ENCODE measurements at regions not wholly inside any gene's neighbourhood (a gene's known extent, or its start where the extent isn't known, plus 50 kb on each side); places are given as distances from the start of the nearest gene placed in this dataset.

DNA sequence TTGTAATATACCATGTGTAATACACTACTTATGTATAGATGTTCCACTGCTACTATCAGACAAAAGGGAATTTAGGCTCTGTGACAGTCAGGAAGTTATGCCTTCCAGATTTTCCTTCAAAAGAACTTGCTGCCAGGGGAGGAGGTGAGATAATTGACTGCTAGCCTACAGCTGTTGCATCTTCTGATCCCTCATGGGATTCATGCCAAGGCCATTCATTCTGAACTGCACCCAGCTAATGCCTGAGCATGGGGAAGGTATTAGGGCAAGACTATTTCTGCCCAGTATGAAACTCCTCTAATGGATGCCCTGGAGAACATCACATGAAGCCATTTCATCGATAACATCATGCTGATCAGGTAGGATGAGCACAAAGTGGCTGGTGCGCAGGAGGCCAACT, 746.5 kb upstream of the ZNF608 start:
- DNase-seq (no peak), ATAC-seq (no peak)
- no peaks in the 10 kb centered on the region for H3K4me1 Mint-ChIP-seq (ENCODE audit: low read depth)
- no peaks in the 10 kb centered on the region for H3K27me3 Mint-ChIP-seq (ENCODE audit: low read depth)
- POLR2A ChIA-PET = no interaction called here
- no peak overlapping the region for H3K4me3 Mint-ChIP-seq
- H3K9me3 Mint-ChIP-seq (ENCODE audit: insufficient read depth) = peaks cover 4% of the 10 kb centered on the region
- no peak overlapping the region for H3K27ac Mint-ChIP-seq
- no peaks in the 10 kb centered on the region for H3K36me3 Mint-ChIP-seq (ENCODE audit: low read depth)
- CTCF ChIA-PET = no interaction called here

DNA sequence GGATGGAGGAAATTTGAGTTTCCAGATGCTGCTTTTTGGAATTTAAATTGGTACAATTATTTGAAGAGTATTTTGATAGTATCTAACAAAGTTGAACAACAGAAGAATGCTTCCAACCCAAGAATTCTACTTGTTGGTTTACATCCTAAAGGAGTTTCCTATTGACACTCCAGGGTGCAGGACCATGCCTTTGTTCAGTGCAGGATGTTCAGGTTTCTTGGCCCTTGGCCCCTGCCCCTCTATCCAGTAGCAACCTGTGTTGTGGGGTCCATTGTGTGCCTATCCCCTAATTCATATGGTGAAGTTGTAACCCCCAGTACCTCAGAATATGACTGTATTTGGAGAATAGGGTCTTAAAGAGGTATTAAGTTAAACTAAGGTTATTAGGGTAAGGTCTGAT, 750.0 kb upstream of the ZNF608 start:
- Mint-ChIP-seq H3K4me1 (ENCODE audit: low read depth) (no peaks in the 10 kb centered on the region), H3K36me3 (ENCODE audit: low read depth) (no peaks in the 10 kb centered on the region), H3K4me3 (no peak overlapping the region), H3K27ac (no peak overlapping the region), H3K9me3 (ENCODE audit: insufficient read depth) (no peaks in the 10 kb centered on the region), H3K27me3 (ENCODE audit: low read depth) (no peaks in the 10 kb centered on the region)
- ChIA-PET POLR2A (no interaction called here), CTCF (no interaction called here)
- ATAC-seq (no peak), DNase-seq (no peak)

DNA sequence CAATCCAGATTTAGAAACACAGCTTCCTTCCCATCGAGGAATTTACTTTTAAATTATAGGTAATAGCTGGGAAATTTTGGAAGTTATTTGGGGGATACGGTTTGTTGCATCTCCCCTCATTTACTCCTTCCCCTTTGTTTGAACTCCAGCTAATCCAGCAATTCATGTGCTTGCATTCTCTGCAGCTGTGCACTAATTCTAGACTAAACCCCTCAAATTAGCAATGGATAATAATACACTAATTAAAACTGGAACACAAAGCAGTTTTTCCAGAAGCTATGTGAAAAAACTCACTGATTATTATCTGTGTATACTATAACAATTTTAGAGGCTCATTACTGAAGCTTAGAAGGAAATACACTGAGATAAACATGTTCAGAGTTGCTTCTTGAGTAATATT, 751.2 kb upstream of the ZNF608 start:
- ChIA-PET POLR2A (no interaction called here), CTCF (no interaction called here)
- Mint-ChIP-seq H3K36me3 (ENCODE audit: low read depth) (no peaks in the 10 kb centered on the region), H3K27me3 (ENCODE audit: low read depth) (no peaks in the 10 kb centered on the region), H3K4me1 (ENCODE audit: low read depth) (no peaks in the 10 kb centered on the region), H3K9me3 (ENCODE audit: insufficient read depth) (no peaks in the 10 kb centered on the region), H3K4me3 (no peak overlapping the region), H3K27ac (no peak overlapping the region)
- DNase-seq = no peak
- ATAC-seq = no peak

DNA sequence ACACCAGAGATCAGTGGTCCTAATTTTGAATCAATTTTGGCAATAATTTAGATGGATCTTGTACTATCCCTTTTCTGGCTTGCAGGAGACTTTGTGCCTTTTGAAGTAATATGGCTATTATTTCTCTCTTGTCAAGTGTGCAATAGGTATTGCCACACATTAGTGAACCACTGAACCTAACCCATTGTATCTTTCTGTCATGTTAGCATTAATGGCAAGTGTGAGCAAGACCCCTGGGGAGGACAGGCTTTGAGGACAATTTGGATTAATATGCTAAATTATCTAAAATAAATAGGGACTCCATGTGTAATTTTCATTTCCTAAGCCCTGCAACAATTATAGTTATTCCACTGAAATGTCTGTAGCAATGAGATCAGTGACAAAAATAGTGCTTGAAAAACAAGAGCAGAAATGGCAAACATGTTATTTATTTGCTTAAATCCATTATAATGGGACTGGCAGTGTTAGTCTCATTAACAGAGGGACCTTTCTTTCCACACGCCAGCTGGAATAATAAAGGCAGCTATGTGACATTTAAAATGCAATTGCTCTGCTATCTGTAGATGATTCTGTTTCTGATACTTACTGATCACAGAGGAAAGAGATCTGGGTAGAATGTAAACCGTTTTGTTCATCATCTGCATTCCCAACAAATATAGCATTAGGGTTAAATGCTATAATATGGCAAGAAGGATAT, 753.3 kb upstream of the ZNF608 start:
- Mint-ChIP-seq H3K36me3 (ENCODE audit: low read depth) (no peaks in the 10 kb centered on the region), H3K4me1 (ENCODE audit: low read depth) (no peaks in the 10 kb centered on the region), H3K27me3 (ENCODE audit: low read depth) (no peaks in the 10 kb centered on the region), H3K9me3 (ENCODE audit: insufficient read depth) (no peaks in the 10 kb centered on the region), H3K27ac (no peak overlapping the region), H3K4me3 (no peak overlapping the region)
- CTCF ChIA-PET = no interaction called here
- DNase-seq (no peak), ATAC-seq (no peak)
- POLR2A ChIA-PET = no interaction called here

- ChIA-PET CTCF (no interaction called here), POLR2A (no interaction called here)
- ATAC-seq (no peak), DNase-seq (no peak)
- H3K27me3 Mint-ChIP-seq (ENCODE audit: low read depth) = no peaks in the 10 kb centered on the region
- no peaks in the 10 kb centered on the region for H3K36me3 Mint-ChIP-seq (ENCODE audit: low read depth)
- H3K4me3 Mint-ChIP-seq = no peak overlapping the region
- H3K4me1 Mint-ChIP-seq (ENCODE audit: low read depth) = no peaks in the 10 kb centered on the region
- no peak overlapping the region for H3K27ac Mint-ChIP-seq
- no peaks in the 10 kb centered on the region for H3K9me3 Mint-ChIP-seq (ENCODE audit: insufficient read depth)
Observed at GRCh38 chr5:125501396-125501795, 755.0 kb upstream of the ZNF608 start.

- H3K4me1 Mint-ChIP-seq (ENCODE audit: low read depth) = no peaks in the 10 kb centered on the region
- no peak for ATAC-seq
- ChIA-PET POLR2A (no interaction called here), CTCF (no interaction called here)
- H3K9me3 Mint-ChIP-seq (ENCODE audit: insufficient read depth) = no peaks in the 10 kb centered on the region
- H3K36me3 Mint-ChIP-seq (ENCODE audit: low read depth) = no peaks in the 10 kb centered on the region
- H3K27me3 Mint-ChIP-seq (ENCODE audit: low read depth) = no peaks in the 10 kb centered on the region
- DNase-seq = no peak
- no peak overlapping the region for H3K27ac Mint-ChIP-seq
- H3K4me3 Mint-ChIP-seq = no peak overlapping the region
Observed at GRCh38 chr5:125503946-125504345, 757.5 kb upstream of the ZNF608 start.

GRCh38 chr5:125505115-125505514, 758.7 kb upstream of the ZNF608 start:
- POLR2A ChIA-PET = no interaction called here
- no peak overlapping the region for H3K4me3 Mint-ChIP-seq
- ATAC-seq (no peak), DNase-seq (no peak)
- no peaks in the 10 kb centered on the region for H3K27me3 Mint-ChIP-seq (ENCODE audit: low read depth)
- H3K9me3 Mint-ChIP-seq (ENCODE audit: insufficient read depth) = peaks cover 4% of the 10 kb centered on the region
- no peaks in the 10 kb centered on the region for H3K4me1 Mint-ChIP-seq (ENCODE audit: low read depth)
- H3K27ac Mint-ChIP-seq = no peak overlapping the region
- no peaks in the 10 kb centered on the region for H3K36me3 Mint-ChIP-seq (ENCODE audit: low read depth)
- CTCF ChIA-PET = no interaction called here

DNA sequence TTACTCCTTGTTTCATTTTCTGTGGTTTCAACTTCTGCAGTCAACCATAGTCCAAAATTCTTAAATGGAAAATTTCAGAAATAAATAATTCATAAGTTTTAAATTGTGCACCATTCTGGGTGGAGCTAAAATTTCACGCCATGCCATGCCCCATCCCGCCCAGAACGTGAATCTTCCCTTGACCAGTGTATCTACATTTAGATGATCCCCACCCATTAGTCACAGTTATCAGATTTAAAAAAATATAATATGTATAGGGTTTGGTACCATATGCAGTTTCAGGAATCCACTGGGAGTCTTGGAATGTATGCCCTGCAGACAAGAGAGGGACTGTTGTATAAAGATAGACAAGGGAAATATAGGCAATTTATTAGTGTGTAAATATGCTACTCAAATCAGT, 759.7 kb upstream of the ZNF608 start:
- CTCF ChIA-PET = no interaction called here
- no peak for DNase-seq
- POLR2A ChIA-PET = no interaction called here

DNA sequence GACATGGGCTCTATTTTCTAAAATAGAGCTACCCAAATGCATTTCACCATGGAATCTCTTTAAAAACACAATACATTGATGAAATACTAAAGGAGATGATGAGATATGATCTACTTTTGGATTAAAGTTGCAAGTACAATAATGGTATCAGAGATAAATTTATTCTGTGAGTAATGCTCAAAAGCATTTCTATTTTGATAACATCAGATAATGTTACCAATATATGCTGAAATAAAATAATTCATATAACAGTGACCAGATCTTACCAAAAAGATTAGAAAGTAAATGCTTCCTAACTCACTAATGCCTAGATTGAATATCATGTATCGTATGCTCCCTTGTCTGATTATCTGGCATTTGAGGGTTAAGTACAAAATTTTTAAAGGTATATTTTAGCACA, 761.8 kb upstream of the ZNF608 start:
- Mint-ChIP-seq H3K27ac (no peak overlapping the region), H3K27me3 (ENCODE audit: low read depth) (no peaks in the 10 kb centered on the region), H3K9me3 (ENCODE audit: insufficient read depth) (peaks cover 4% of the 10 kb centered on the region), H3K4me3 (no peak overlapping the region), H3K36me3 (ENCODE audit: low read depth) (no peaks in the 10 kb centered on the region), H3K4me1 (ENCODE audit: low read depth) (no peaks in the 10 kb centered on the region)
- ChIA-PET POLR2A (no interaction called here), CTCF (no interaction called here)
- ATAC-seq = no peak
- no peak for DNase-seq

More for the DNA sequence above, 759.7 kb upstream of the ZNF608 start:
- Mint-ChIP-seq H3K4me3 (no peak overlapping the region), H3K27ac (no peak overlapping the region), H3K27me3 (ENCODE audit: low read depth) (no peaks in the 10 kb centered on the region), H3K9me3 (ENCODE audit: insufficient read depth) (peaks cover 4% of the 10 kb centered on the region), H3K4me1 (ENCODE audit: low read depth) (no peaks in the 10 kb centered on the region), H3K36me3 (ENCODE audit: low read depth) (no peaks in the 10 kb centered on the region)
- ATAC-seq = no peak

GRCh38 chr5:125510651-125511050, 764.2 kb upstream of the ZNF608 start:
- H3K27me3 Mint-ChIP-seq (ENCODE audit: low read depth) = no peaks in the 10 kb centered on the region
- ChIA-PET POLR2A (no interaction called here), CTCF (no interaction called here)
- no peak for DNase-seq
- H3K9me3 Mint-ChIP-seq (ENCODE audit: insufficient read depth) = peaks cover 4% of the 10 kb centered on the region
- no peak for ATAC-seq
- H3K4me1 Mint-ChIP-seq (ENCODE audit: low read depth) = no peaks in the 10 kb centered on the region
- H3K27ac Mint-ChIP-seq = no peak overlapping the region
- H3K36me3 Mint-ChIP-seq (ENCODE audit: low read depth) = no peaks in the 10 kb centered on the region
- no peak overlapping the region for H3K4me3 Mint-ChIP-seq

- ChIA-PET POLR2A (no interaction called here), CTCF (no interaction called here)
- H3K4me3 Mint-ChIP-seq = no peak overlapping the region
- H3K36me3 Mint-ChIP-seq (ENCODE audit: low read depth) = no peaks in the 10 kb centered on the region
- no peaks in the 10 kb centered on the region for H3K27me3 Mint-ChIP-seq (ENCODE audit: low read depth)
- H3K4me1 Mint-ChIP-seq (ENCODE audit: low read depth) = no peaks in the 10 kb centered on the region
- no peak for DNase-seq
- no peak overlapping the region for H3K27ac Mint-ChIP-seq
- ATAC-seq = no peak
- H3K9me3 Mint-ChIP-seq (ENCODE audit: insufficient read depth) = peaks cover 7% of the 10 kb centered on the region
Observed at GRCh38 chr5:125517973-125518550, 771.6 kb upstream of the ZNF608 start.

GRCh38 chr5:125521289-125521688, 774.9 kb upstream of the ZNF608 start:
- POLR2A ChIA-PET = no interaction called here
- ATAC-seq (no peak), DNase-seq (no peak)
- CTCF ChIA-PET = no interaction called here
- Mint-ChIP-seq H3K9me3 (ENCODE audit: insufficient read depth) (peaks cover 7% of the 10 kb centered on the region), H3K36me3 (ENCODE audit: low read depth) (no peaks in the 10 kb centered on the region), H3K27ac (no peak overlapping the region), H3K27me3 (ENCODE audit: low read depth) (no peaks in the 10 kb centered on the region), H3K4me3 (no peak overlapping the region), H3K4me1 (ENCODE audit: low read depth) (no peaks in the 10 kb centered on the region)

- Mint-ChIP-seq H3K36me3 (ENCODE audit: low read depth) (no peaks in the 10 kb centered on the region), H3K27me3 (ENCODE audit: low read depth) (no peaks in the 10 kb centered on the region), H3K4me1 (ENCODE audit: low read depth) (no peaks in the 10 kb centered on the region), H3K27ac (no peak overlapping the region), H3K4me3 (no peak overlapping the region), H3K9me3 (ENCODE audit: insufficient read depth) (no peaks in the 10 kb centered on the region)
- no peak for ATAC-seq
- DNase-seq = no peak
- CTCF ChIA-PET = no interaction called here
- POLR2A ChIA-PET = no interaction called here
Observed at GRCh38 chr5:125525356-125525755, 778.9 kb upstream of the ZNF608 start.
